Fibroblast of pulmonary artery (primary cell): ENCODE measurements at regions not wholly inside any gene's neighbourhood (a gene's known extent, or its start where the extent isn't known, plus 50 kb on each side); places are given as distances from the start of the nearest gene placed in this dataset.
A peak's percentile ranks its signal among the peaks of the same experiment; 100 is the strongest.

ENCODE experiments used
- DNase-seq: peaks from one replicate; pipeline ENCODE4 v3.0.0-alpha.2; 2010; ENCODE audit warnings: low read depth
- H3K4me3 ChIP-seq: replicated peaks from 2 replicates; pipeline ENCODE4 v1.5.1; 2011; ENCODE audit warnings: low read depth, mild to moderate bottlenecking, control low read depth, low read length, moderate library complexity
- TF ChIP-seq, protein P1 (sequence below): IDR thresholded peaks from 2 replicates; pipeline ENCODE4 v1.5.1; 2011; ENCODE audit warnings: mild to moderate bottlenecking, control low read depth, low read length, inconsistent platforms; ENCODE audit errors: missing control alignments

DNA sequence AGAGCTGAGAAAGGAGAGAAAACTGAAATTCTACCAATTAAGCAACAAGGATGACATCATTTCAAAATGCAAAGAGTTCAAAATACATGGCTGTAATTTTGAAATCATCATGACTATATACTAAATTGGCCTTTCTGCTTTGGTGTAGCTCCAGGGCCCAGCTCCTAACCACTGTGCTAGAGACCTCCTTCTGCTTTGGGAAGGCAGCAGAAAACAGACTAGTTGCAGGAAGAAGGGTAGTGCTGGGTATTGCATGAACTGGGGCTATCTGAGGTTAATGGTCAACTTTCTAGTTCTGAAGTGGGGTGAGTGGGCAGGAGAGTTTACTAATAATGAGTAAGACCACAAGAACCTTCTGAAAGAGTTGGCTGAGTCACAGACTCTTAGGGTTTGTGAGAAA, 66.2 kb downstream of the PTGER2 start:
- peak; percentile 12 for DNase-seq
- no peak overlapping the region for H3K4me3 ChIP-seq
- TF ChIP-seq, protein P1, sequence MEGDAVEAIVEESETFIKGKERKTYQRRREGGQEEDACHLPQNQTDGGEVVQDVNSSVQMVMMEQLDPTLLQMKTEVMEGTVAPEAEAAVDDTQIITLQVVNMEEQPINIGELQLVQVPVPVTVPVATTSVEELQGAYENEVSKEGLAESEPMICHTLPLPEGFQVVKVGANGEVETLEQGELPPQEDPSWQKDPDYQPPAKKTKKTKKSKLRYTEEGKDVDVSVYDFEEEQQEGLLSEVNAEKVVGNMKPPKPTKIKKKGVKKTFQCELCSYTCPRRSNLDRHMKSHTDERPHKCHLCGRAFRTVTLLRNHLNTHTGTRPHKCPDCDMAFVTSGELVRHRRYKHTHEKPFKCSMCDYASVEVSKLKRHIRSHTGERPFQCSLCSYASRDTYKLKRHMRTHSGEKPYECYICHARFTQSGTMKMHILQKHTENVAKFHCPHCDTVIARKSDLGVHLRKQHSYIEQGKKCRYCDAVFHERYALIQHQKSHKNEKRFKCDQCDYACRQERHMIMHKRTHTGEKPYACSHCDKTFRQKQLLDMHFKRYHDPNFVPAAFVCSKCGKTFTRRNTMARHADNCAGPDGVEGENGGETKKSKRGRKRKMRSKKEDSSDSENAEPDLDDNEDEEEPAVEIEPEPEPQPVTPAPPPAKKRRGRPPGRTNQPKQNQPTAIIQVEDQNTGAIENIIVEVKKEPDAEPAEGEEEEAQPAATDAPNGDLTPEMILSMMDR, result no peak
